AG04449 (cell line): ENCODE measurements at regions not wholly inside any gene's neighbourhood (a gene's known extent, or its start where the extent isn't known, plus 50 kb on each side); places are given as distances from the start of the nearest gene placed in this dataset.

Experiments used
- CTCF ChIA-PET: fragments of 350-600 bp; formaldehyde crosslinking; extraction: SDS; loops from one replicate; lab custom pipeline; 2021; ENCODE audit warnings: antibody characterized with exemption; lab: Yijun Ruan, JAX
- POLR2A ChIA-PET: fragments of 400-600, 350-600 bp; formaldehyde crosslinking; extraction: SDS; loops from one replicate; lab custom pipeline; 2020; ENCODE audit warnings: antibody characterized with exemption, inconsistent platforms; lab: Yijun Ruan, JAX
- DNase-seq: peaks from one replicate; pipeline ENCODE4 v3.0.0-alpha.2; 2010; ENCODE audit warnings: low read depth, low spot score
- H3K4me3 ChIP-seq: 2 replicates; pipeline ENCODE4 v1.5.1; 2011; ENCODE audit warnings: low read depth, mild to moderate bottlenecking, control low read depth, low read length
- TF ChIP-seq, protein P1 (sequence below): IDR thresholded peaks from one replicate; pipeline ENCODE4 v1.5.1; 2011; ENCODE audit warnings: mild to moderate bottlenecking, moderate library complexity, low read length, control low read depth, inconsistent platforms; ENCODE audit not compliant: insufficient read depth; ENCODE audit errors: missing control alignments

DNA sequence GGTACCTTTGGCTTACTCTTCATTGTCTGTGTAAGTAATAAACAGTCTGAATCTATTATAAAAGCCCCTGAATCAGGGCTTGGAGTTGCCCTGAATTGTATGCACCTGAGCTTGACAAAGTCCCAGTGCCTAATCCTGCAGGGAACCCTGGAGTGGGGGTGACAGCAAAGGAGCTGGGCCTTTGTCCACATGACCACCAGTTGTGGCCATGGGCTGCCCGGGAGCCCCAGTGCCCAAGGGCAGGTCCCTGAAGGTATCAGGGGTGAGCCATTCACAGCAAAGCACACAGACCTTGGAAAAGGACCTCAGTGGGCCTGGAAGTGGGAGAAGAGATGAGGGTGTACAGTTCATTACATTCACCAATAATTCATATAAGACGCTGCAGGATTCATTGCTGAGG lies 94.2 kb downstream of the BANF2 start:
- no peak for DNase-seq
- ChIA-PET CTCF (no interaction called here), POLR2A (no interaction called here)
- no peak overlapping the region for H3K4me3 ChIP-seq
- TF ChIP-seq, protein P1, sequence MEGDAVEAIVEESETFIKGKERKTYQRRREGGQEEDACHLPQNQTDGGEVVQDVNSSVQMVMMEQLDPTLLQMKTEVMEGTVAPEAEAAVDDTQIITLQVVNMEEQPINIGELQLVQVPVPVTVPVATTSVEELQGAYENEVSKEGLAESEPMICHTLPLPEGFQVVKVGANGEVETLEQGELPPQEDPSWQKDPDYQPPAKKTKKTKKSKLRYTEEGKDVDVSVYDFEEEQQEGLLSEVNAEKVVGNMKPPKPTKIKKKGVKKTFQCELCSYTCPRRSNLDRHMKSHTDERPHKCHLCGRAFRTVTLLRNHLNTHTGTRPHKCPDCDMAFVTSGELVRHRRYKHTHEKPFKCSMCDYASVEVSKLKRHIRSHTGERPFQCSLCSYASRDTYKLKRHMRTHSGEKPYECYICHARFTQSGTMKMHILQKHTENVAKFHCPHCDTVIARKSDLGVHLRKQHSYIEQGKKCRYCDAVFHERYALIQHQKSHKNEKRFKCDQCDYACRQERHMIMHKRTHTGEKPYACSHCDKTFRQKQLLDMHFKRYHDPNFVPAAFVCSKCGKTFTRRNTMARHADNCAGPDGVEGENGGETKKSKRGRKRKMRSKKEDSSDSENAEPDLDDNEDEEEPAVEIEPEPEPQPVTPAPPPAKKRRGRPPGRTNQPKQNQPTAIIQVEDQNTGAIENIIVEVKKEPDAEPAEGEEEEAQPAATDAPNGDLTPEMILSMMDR: no peak

DNA sequence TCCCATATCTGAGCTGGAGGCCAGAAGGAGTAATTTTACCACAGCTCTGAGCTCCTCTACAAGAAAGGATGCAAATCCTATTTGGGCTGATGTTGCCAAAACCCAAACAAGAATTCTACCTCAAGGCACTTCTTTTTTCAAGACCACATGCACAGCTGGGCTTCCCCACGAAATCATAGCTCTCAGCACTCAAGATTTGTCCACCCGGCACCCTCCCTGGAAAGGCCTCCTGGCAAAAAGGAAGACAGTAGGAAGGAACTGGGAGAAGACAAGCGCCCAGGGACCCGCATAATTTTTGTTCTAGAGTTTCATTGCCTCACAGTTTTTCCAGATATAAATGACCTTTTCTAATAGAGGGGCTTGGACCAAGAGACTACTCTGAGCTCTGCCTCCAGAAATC lies 90.5 kb downstream of the BANF2 start:
- no peak for DNase-seq
- TF ChIP-seq, protein P1: no peak
- ChIA-PET POLR2A (no interaction called here), CTCF (interaction anchor here (0.7 to 1.2 kb wide), 3 partner anchors 18 to 108 kb away, joined by 3 to 5 read pairs (median 3); partner anchors contain the start of gene RRBP1)
- H3K4me3 ChIP-seq: no peak overlapping the region

DNA sequence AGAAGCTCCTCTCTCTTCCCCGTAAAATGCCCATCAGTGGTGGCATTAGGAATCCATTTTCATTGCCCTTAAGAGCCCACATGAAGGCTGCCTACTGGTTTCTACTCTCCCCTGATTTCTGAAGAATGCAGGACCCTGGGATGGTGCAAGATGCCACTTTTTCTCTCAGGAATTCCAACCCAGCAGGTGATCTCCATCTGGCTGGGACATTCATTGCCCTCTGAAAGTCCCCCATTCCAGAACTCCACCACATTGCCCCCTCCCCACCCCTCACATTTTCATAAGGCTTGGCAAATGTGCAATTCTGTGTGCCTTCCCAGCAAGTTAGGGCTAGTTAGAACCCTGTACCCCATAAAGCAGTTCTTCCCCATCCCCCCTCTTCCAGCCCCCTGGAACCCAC lies 88.0 kb downstream of the BANF2 start:
- TF ChIP-seq, protein P1: no peak
- CTCF ChIA-PET: no interaction called here
- POLR2A ChIA-PET: no interaction called here
- H3K4me3 ChIP-seq: no peak overlapping the region
- no peak for DNase-seq

DNA sequence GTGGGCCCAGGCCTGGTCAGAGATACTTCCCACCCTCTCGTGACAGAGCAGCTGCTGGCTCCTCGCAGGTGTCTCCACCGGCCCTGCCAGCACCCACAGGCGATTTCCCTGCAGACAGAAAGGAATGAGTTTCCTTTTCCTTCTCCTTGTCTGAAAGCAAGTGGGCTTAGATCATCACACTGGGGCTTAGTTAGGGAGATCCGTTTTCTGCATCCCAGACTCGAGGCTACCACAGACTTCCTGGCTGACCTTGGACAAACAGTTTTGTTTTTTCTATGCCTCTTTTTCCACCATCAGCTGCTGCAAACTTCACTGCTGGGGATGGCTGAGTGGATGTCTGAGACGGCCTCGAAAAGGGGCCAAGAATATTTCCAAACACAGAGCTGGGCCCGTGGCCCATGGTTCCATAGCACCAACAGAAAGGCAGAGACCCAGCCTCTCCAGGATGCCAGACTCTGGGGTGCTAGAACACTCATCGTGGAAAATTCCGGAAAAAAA lies 86.5 kb downstream of the BANF2 start:
- POLR2A ChIA-PET: interaction anchor here (0.6 kb wide), 1 partner anchor 281 kb away, joined by 3 read pairs; no protein-coding TSS in a partner anchor
- TF ChIP-seq, protein P1: no peak
- CTCF ChIA-PET: no interaction called here
- H3K4me3 ChIP-seq: no peak overlapping the region
- no peak for DNase-seq
